H1 (cell line): ENCODE measurements at regions not wholly inside any gene's neighbourhood (a gene's known extent, or its start where the extent isn't known, plus 50 kb on each side); places are given as distances from the start of the nearest gene placed in this dataset.

ENCODE experiments used
- CTCF ChIA-PET: fragments of 300-600 bp; sonication (Branson Sonifier 250); formaldehyde crosslinking; loops from one replicate; lab custom pipeline; 2021; ENCODE audit not compliant: partially characterized antibody; lab: Charles Lee
- POLR2A ChIA-PET: fragments of 300-600 bp; sonication (Branson Sonifier 250); formaldehyde crosslinking; loops from one replicate; lab custom pipeline; 2021; ENCODE audit warnings: inconsistent platforms; ENCODE audit not compliant: partially characterized antibody; lab: Charles Lee
- DNase-seq, 2 experiments: peaks; one replicate each; pipeline versions ENCODE4 v3.0.0 to v3.0.0-alpha.2; 2010 to 2022; ENCODE audit warnings: low spot score in 2 of 2, low read depth in 1 of 2, mixed read lengths in 1 of 2
- FAIRE-seq: peaks from 2 replicates; lab custom pipeline; 2011; peaks lifted over from hg19 to GRCh38; lab: Jason Lieb, UNC
- H2AFZ ChIP-seq: 2 replicates; pipeline ENCODE4 v1.8.1; 2012; ENCODE audit warnings: low read length, inconsistent platforms
- H2AK5ac ChIP-seq: 2 replicates; pipeline ENCODE4 v1.6.1; 2013; ENCODE audit warnings: low read depth, low read length
- H2BK120ac ChIP-seq: replicated peaks from 2 replicates; pipeline ENCODE3; 2013; ENCODE audit warnings: low read depth, low read length, inconsistent platforms
- H2BK12ac ChIP-seq: 2 replicates; pipeline ENCODE4 v1.6.1; 2013; ENCODE audit warnings: low read depth, low read length
- H2BK15ac ChIP-seq: 2 replicates; pipeline ENCODE4 v1.6.1; 2013; ENCODE audit warnings: low read length
- H2BK20ac ChIP-seq: 2 replicates; pipeline ENCODE4 v1.6.1; 2013; ENCODE audit warnings: low read length
- H2BK5ac ChIP-seq: 2 replicates; pipeline ENCODE4 v1.6.1; 2013; ENCODE audit warnings: low read depth, low read length
- H3K14ac ChIP-seq: 2 replicates; pipeline ENCODE4 v1.6.1; 2013; ENCODE audit warnings: inconsistent platforms; ENCODE audit not compliant: insufficient read length
- H3K18ac ChIP-seq: 2 replicates; pipeline ENCODE4 v1.6.1; 2013; ENCODE audit warnings: low read length; ENCODE audit errors: extremely low read depth
- H3K23ac ChIP-seq: 2 replicates; pipeline ENCODE4 v1.6.1; 2013; ENCODE audit warnings: inconsistent platforms; ENCODE audit not compliant: insufficient read length
- H3K23me2 ChIP-seq: 2 replicates; pipeline ENCODE4 v1.6.1; 2013; ENCODE audit warnings: low read depth, low read length
- H3K27ac ChIP-seq: 2 replicates; pipeline ENCODE4 v1.6.1; 2011; ENCODE audit warnings: low read depth, low read length, inconsistent platforms
- H3K27me3 ChIP-seq, 4 experiments: replicated peaks in 1 of 4; 1 replicate in 1 of 4; 2 replicates in 3 of 4; pipeline versions ENCODE4 v1.6.1 to v1.8.1; 2011 to 2013; ENCODE audit warnings: low read length in 3 of 4, mild to moderate bottlenecking in 3 of 4, inconsistent platforms in 2 of 4, mixed read lengths in 2 of 4, moderate library complexity in 1 of 4; ENCODE audit not compliant: control insufficient read depth in 3 of 4, insufficient read depth in 3 of 4; ENCODE audit errors: extremely low read depth in 1 of 4
- H3K36me3 ChIP-seq, 4 experiments: 2 replicates each; pipeline versions ENCODE4 v1.6.1 to v1.8.1; 2011 to 2013; ENCODE audit warnings: mild to moderate bottlenecking in 4 of 4, low read length in 3 of 4, moderate library complexity in 2 of 4, control low read depth in 1 of 4, inconsistent platforms in 1 of 4; ENCODE audit not compliant: insufficient read depth in 4 of 4, control insufficient read depth in 2 of 4
- H3K4ac ChIP-seq: replicated peaks from 2 replicates; pipeline ENCODE3; 2013; ENCODE audit warnings: low read length, low read depth, mixed read lengths, inconsistent platforms; ENCODE audit not compliant: insufficient read length
- H3K4me1 ChIP-seq, 4 experiments: replicated peaks in 1 of 4; 1 replicate in 1 of 4; 2 replicates in 3 of 4; pipeline versions ENCODE4 v1.6.1 to v1.8.1; 2011 to 2013; ENCODE audit warnings: low read length in 3 of 4, inconsistent platforms in 2 of 4, mixed read lengths in 1 of 4; ENCODE audit not compliant: insufficient read depth in 4 of 4, control insufficient read depth in 3 of 4
- H3K4me2 ChIP-seq, 2 experiments: 2 replicates each; pipeline versions ENCODE4 v1.6.1 to v1.8.1; 2011 to 2013; ENCODE audit warnings: low read depth in 2 of 2, low read length in 2 of 2, control low read depth in 1 of 2, inconsistent platforms in 1 of 2, mild to moderate bottlenecking in 1 of 2; ENCODE audit not compliant: insufficient read depth in 1 of 2
- H3K4me3 ChIP-seq, 4 experiments: fragments of 200-600, 300-600 bp in 1 of 4; sonication (generic), shearing (Covaris generic), sonication (Bioruptor Twin) in 1 of 4; 2 replicates each; pipeline versions ENCODE4 v1.5.1 to v1.8.1; 2011 to 2016; ENCODE audit warnings: low read length in 4 of 4, low read depth in 3 of 4, control low read depth in 2 of 4, inconsistent platforms in 2 of 4, mild to moderate bottlenecking in 2 of 4, mixed read lengths in 1 of 4, moderate library complexity in 1 of 4; ENCODE audit not compliant: insufficient read depth in 2 of 4; ENCODE audit errors: extremely low read depth in 1 of 4
- H3K56ac ChIP-seq: replicated peaks from 2 replicates; pipeline ENCODE3; 2013; ENCODE audit warnings: low read depth, mild to moderate bottlenecking, mixed read lengths, low read length, inconsistent platforms; ENCODE audit not compliant: insufficient read length
- H3K79me1 ChIP-seq: 2 replicates; pipeline ENCODE4 v1.6.1; 2013; ENCODE audit warnings: low read depth, low read length, control low read depth
- H3K79me2 ChIP-seq, 2 experiments: 2 replicates each; pipeline versions ENCODE4 v1.6.1 to v1.8.1; 2012 to 2013; ENCODE audit warnings: low read length in 2 of 2, mild to moderate bottlenecking in 2 of 2, inconsistent platforms in 1 of 2; ENCODE audit not compliant: insufficient read depth in 2 of 2, control insufficient read depth in 1 of 2
- H3K9ac ChIP-seq, 4 experiments: replicated peaks in 1 of 4; 1 replicate in 1 of 4; 2 replicates in 3 of 4; pipeline versions ENCODE4 v1.6.1 to v1.8.1; 2011 to 2013; ENCODE audit warnings: low read depth in 3 of 4, low read length in 3 of 4, control low read depth in 2 of 4, mild to moderate bottlenecking in 2 of 4, moderate library complexity in 2 of 4, inconsistent platforms in 1 of 4; ENCODE audit errors: extremely low read depth in 1 of 4
- H3K9me3 ChIP-seq, 2 experiments: 2 replicates each; pipeline versions ENCODE4 v1.6.1 to v1.8.1; 2012 to 2013; ENCODE audit warnings: mild to moderate bottlenecking in 2 of 2, moderate library complexity in 2 of 2, control low read depth in 1 of 2, inconsistent platforms in 1 of 2, low read depth in 1 of 2, low read length in 1 of 2, mixed read lengths in 1 of 2; ENCODE audit not compliant: insufficient read depth in 2 of 2
- H4K20me1 ChIP-seq, 2 experiments: replicated peaks in 1 of 2; 2 replicates each; pipeline versions ENCODE3 to v1.8.1; 2011 to 2013; ENCODE audit warnings: inconsistent platforms in 2 of 2, low read length in 2 of 2, mild to moderate bottlenecking in 1 of 2; ENCODE audit not compliant: insufficient read depth in 2 of 2, control insufficient read depth in 1 of 2
- H4K5ac ChIP-seq: 2 replicates; pipeline ENCODE4 v1.6.1; 2013; ENCODE audit warnings: low read length, low read depth, mixed read lengths, inconsistent platforms; ENCODE audit not compliant: insufficient read length
- H4K8ac ChIP-seq: 2 replicates; pipeline ENCODE4 v1.8.0; 2013; ENCODE audit warnings: mild to moderate bottlenecking, moderate library complexity, low read length, inconsistent platforms; ENCODE audit not compliant: insufficient read depth; ENCODE audit errors: extremely low read depth
- H4K91ac ChIP-seq: replicated peaks from 2 replicates; pipeline ENCODE3; 2013; ENCODE audit warnings: low read length, mixed read lengths, inconsistent platforms; ENCODE audit not compliant: insufficient read length
- BRCA1 ChIP-seq: IDR thresholded peaks from 2 replicates; pipeline ENCODE4 v1.6.1; 2012; ENCODE audit warnings: low read depth, low read length, improper control_type of control experiment
- EP300 ChIP-seq, 2 experiments: IDR thresholded peaks; 1 replicate in 1 of 2; 2 replicates in 1 of 2; pipeline ENCODE4 v1.6.1; 2011 to 2012; ENCODE audit warnings: low read depth in 2 of 2, low read length in 2 of 2, mild to moderate bottlenecking in 2 of 2, borderline replicate concordance in 1 of 2, inconsistent platforms in 1 of 2, moderate library complexity in 1 of 2
- GABPA ChIP-seq: IDR thresholded peaks from 2 replicates; pipeline ENCODE4 v1.6.1; 2011; ENCODE audit warnings: mild to moderate bottlenecking, low read length, moderate library complexity, borderline replicate concordance; ENCODE audit not compliant: insufficient read depth
- JUN ChIP-seq: IDR thresholded peaks from 2 replicates; pipeline ENCODE4 v1.6.1; 2011; ENCODE audit warnings: low read depth, mild to moderate bottlenecking, improper control_type of control experiment, low read length
- KDM1A ChIP-seq: fragments of 200-600, 300-600 bp; sonication (generic); IDR thresholded peaks from 2 replicates; pipeline ENCODE4 v1.7.1; 2016; ENCODE audit warnings: mild to moderate bottlenecking, low read length, borderline replicate concordance
- KDM4A ChIP-seq: IDR thresholded peaks from one replicate; pipeline ENCODE4 v1.7.1; 2012; ENCODE audit warnings: low read depth, mild to moderate bottlenecking, moderate library complexity, low read length, inconsistent platforms; ENCODE audit not compliant: severe bottlenecking
- MAX ChIP-seq: IDR thresholded peaks from 2 replicates; pipeline ENCODE4 v1.6.1; 2012; ENCODE audit warnings: inconsistent platforms
- RBBP5 ChIP-seq: IDR thresholded peaks from 2 replicates; pipeline ENCODE4 v1.7.1; 2012; ENCODE audit warnings: low read depth, mild to moderate bottlenecking, inconsistent platforms, low read length, moderate library complexity, borderline replicate concordance
- SAP30 ChIP-seq: fragments of 300-600 bp; sonication (generic); IDR thresholded peaks from 2 replicates; pipeline ENCODE4 v1.7.1; 2012; ENCODE audit warnings: low read length, moderate library complexity, mild to moderate bottlenecking, inconsistent platforms; ENCODE audit not compliant: insufficient read depth, insufficient replicate concordance
- SIN3A ChIP-seq, 2 experiments: IDR thresholded peaks in 1 of 2; conservative IDR thresholded peaks in 1 of 2; 2 replicates each; pipeline ENCODE4 v1.6.1; 2011 to 2012; ENCODE audit warnings: low read length in 2 of 2, improper control_type of control experiment in 1 of 2, low read depth in 1 of 2, mild to moderate bottlenecking in 1 of 2
- SP4 ChIP-seq: IDR thresholded peaks from 2 replicates; pipeline ENCODE4 v1.6.1; 2012; ENCODE audit warnings: low read length, inconsistent platforms
- TCF12 ChIP-seq: IDR thresholded peaks from 2 replicates; pipeline ENCODE4 v1.6.1; 2011; ENCODE audit warnings: low read depth, mild to moderate bottlenecking, low read length
- ZNF274 ChIP-seq: IDR thresholded peaks from 2 replicates; pipeline ENCODE4 v1.7.0; 2012; ENCODE audit warnings: low read length, borderline replicate concordance; ENCODE audit errors: extremely low read depth
- WGBS, 2 experiments: shearing (Covaris generic) in 1 of 2; methylation state at CpG; one replicate each; pipeline versions ENCODE4 v1.1.6 to v1.1.7; 2013 to 2015; ENCODE audit warnings: low lambda C conversion rate in 2 of 2, mixed read lengths in 2 of 2, inconsistent platforms in 1 of 2, low coverage in 1 of 2, missing lambda C conversion rate in 1 of 2; ENCODE audit not compliant: insufficient replicate concordance in 2 of 2, insufficient coverage in 1 of 2, insufficient read length in 1 of 2; ENCODE audit errors: extremely low coverage in 1 of 2, missing lambda C conversion rate in 1 of 2; 5-methylcytosine and 5-hydroxymethylcytosine counted together

- DNase-seq (no peak), FAIRE-seq (no peak)
- Histone ChIP-seq H3K56ac (no peak overlapping the region), H2BK5ac (no peak overlapping the region), H2AFZ (peak overlapping the region; percentile 83; the same call in 1 of the 2 replicates), H3K4me2 (no peak overlapping the region), H2BK20ac (no peak overlapping the region), H4K91ac (no peak overlapping the region), H3K27me3 (no peaks in the 10 kb centered on the region; a peak in 1 of 7 replicates), H3K4me1 (peaks cover 0 to 3% (median 0%) of the 10 kb centered on the region in 4 experiments; a peak in 1 of 7 replicates), H3K23ac (no peak overlapping the region), H4K8ac (no peak overlapping the region), H3K79me2 (no peaks in the 10 kb centered on the region), H3K79me1 (no peaks in the 10 kb centered on the region), H3K18ac (no peak overlapping the region), H3K14ac (no peak overlapping the region), H3K23me2 (no peaks in the 10 kb centered on the region), H4K20me1 (no peaks in the 10 kb centered on the region), H2BK120ac (no peak overlapping the region), H3K9ac (no peak overlapping the region), H2BK15ac (no peak overlapping the region), H3K4me3 (no peak overlapping the region), H3K4ac (no peak overlapping the region), H3K36me3 (no peaks in the 10 kb centered on the region), H3K27ac (no peak overlapping the region), H2BK12ac (no peak overlapping the region), H2AK5ac (no peak overlapping the region), H4K5ac (no peak overlapping the region), H3K9me3 (no peaks in the 10 kb centered on the region)
- ChIA-PET POLR2A (no interaction called here), CTCF (no interaction called here)
- no peak for TF ChIP-seq TCF12
- TF ChIP-seq SIN3A (conservative IDR thresholded peaks at IDR 0.05 in 1 of 2, IDR thresholded peaks at IDR 0.05 in 1 of 2; ENCODE audit: low read depth in 1 of 2, low read length in 2 of 2) = no peak
- TF ChIP-seq JUN = no peak
- TF ChIP-seq SAP30 = no peak
- no peak for TF ChIP-seq KDM4A
- no peak for TF ChIP-seq ZNF274
- no peak for TF ChIP-seq GABPA
- TF ChIP-seq SP4 = no peak
- TF ChIP-seq RBBP5 = no peak
- no peak for TF ChIP-seq EP300 (IDR thresholded peaks at IDR 0.05; ENCODE audit: borderline replicate concordance in 1 of 2, low read depth in 2 of 2, low read length in 2 of 2)
- TF ChIP-seq BRCA1 = no peak
- TF ChIP-seq MAX = no peak
- no peak for TF ChIP-seq KDM1A
- 98% methylated on average over 2 of the region's 2 CpGs; no CpG with 5 or more reads in 1 of the 2 experiments for WGBS, 2 experiments
Measured at GRCh38 chr13:86572115-86572514, 772.9 kb upstream of the SLITRK6 start.
